ENCODE measurements at regions not wholly inside any gene's neighbourhood (a gene's known extent, or its start where the extent isn't known, plus 50 kb on each side); places are given as distances from the start of the nearest gene placed in this dataset.
"Not testable (repeated sequence)": the region's sequence is repeated elsewhere in the genome, so short reads cannot be mapped to it uniquely, and the experiment has no call there.

DNA sequence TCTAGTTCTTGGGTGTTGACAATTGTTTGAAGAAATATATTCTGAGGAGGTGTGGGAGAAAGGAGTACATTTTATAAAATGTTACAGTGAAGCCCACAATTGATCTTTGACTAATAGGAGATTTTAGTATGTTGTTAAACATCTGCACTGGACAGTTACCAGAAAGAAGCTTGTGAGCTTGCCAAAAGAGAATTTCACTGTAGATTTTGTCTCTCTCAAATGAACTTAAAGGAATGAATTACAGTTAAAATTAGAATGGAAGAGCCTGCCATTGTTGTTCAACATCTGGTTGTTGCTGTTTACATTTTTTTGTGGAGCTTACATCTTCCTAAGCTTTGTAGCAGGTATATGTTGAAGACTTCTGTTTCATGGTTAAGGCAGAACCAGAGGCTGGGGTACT is 620.5 kb upstream of the CCDC179 start:
- DNase-seq (ENCODE audit: low read depth), result no peak

GRCh38 chr11:23484146-23484545 is 623.9 kb upstream of the CCDC179 start:
- DNase-seq (ENCODE audit: low read depth), result not testable (repeated sequence)

DNA sequence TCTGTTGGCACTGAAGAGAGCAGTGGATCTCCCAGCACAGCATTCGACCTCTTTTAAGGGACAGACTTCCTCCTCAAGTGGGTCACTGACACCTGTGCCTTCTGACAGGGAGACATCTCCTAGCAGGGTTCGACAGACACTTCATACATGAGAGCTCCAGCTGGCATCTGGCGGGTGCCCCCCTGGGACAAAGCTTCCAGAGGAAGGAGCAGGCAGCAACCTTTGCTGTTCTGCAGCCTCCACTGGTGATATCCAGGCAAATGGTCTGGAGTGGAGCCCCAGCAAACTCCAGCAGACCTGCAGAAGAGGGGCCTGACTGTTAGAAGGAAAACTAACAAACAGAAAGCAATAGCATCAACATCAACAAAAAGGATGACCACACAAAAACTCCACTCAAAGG is 624.3 kb upstream of the CCDC179 start:
- not testable (repeated sequence) for DNase-seq (ENCODE audit: low read depth)

DNA sequence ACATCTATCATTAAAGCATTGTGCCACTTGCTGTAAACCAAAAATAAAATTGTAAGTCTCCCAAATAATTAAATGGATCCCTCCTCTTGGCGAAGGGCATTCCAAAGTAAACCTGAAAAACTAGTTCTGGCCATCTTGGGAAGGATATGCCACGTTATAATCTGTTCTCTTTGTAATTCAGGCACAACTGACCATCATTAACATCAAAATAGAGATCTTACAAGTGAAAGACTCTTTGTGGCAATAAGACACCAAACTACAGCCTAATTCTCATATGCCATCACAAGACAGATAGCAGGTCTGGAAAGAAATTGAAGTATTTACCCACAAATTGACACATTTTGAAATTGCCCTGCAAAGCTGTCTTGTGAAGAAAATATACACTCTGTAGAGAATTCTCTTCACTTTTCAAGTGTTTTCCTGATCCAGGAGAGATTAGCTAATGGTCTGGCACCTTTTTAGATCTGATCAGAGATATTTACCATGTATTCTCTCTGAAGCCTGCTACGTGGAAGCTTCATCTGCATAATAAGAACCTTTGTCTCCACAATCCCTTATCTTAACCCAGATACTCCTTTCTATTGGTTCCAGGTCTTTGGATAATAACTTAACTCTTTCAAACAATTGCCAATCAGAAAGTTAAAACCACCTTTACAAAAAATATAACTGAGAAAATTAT is 630.4 kb upstream of the CCDC179 start:
- DNase-seq (ENCODE audit: low read depth), result no peak

- no peak for DNase-seq (ENCODE audit: low read depth)
These were observed 634.7 kb upstream of the CCDC179 start for GRCh38 chr11:23494981-23495380.

DNA sequence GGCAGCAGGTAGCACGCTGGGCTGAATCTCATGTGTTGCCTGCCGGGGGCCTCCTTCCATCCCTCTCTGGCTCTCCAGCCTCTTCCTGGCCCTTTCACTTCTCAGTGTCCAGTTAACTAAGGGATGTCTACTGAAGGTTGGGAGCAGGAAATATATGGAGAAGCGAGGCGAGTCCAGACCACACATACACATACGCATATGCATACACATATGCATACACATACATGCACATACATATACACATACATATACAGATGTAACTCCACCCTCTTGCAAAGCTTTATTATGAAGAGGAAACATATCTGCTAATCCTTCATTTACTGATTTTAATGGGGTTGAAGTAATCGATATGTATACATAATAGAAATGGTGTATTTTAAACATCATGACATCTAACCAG is 636.1 kb upstream of the CCDC179 start:
- no peak for DNase-seq (ENCODE audit: low read depth)

DNA sequence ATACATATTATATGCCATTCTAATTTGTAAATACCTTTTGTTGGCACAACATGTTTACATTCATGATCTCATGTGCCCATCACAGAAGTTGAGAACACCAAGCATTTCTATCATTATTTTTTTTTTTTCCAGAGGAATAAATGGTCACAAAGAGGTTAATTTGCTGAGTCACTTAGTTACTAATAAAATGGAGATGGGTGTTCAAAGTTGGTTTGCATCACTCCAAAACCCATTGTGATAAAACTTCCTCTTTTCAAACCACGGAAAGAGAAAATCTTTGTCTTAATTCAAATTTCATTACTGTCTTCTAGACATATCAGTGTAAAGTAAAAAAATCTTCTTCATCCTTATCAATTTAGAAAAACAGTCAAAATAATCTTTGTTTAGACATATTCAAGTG is 636.8 kb upstream of the CCDC179 start:
- no peak for DNase-seq (ENCODE audit: low read depth)

GRCh38 chr11:23502389-23502788 is 642.1 kb upstream of the CCDC179 start:
- no peak for DNase-seq (ENCODE audit: low read depth)

GRCh38 chr11:23502826-23503225 is 642.6 kb upstream of the CCDC179 start:
- peak; percentile 29 for DNase-seq (ENCODE audit: low read depth)

GRCh38 chr11:23509023-23509422 is 648.7 kb upstream of the CCDC179 start:
- DNase-seq (ENCODE audit: low read depth), result peak; percentile 41

DNA sequence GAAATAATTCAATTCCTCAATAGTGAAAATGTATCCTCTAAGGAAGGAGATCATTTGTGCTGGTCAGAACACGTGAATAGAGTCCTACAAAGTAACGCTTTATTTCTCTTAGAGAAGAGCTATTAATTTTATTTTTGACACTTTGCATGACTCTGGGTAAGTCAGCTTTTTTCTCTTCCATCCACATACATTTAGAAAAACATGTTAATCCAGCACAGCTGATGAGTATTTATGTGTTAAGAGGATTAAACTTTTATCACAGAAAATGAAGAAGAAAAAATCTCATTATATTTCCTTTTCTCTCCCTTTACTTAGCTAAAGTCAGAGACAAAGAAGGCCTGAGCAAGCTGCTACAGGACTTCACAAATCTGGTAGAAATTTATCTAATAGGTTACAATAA is 649.5 kb upstream of the CCDC179 start:
- no peak for DNase-seq (ENCODE audit: low read depth)

DNA sequence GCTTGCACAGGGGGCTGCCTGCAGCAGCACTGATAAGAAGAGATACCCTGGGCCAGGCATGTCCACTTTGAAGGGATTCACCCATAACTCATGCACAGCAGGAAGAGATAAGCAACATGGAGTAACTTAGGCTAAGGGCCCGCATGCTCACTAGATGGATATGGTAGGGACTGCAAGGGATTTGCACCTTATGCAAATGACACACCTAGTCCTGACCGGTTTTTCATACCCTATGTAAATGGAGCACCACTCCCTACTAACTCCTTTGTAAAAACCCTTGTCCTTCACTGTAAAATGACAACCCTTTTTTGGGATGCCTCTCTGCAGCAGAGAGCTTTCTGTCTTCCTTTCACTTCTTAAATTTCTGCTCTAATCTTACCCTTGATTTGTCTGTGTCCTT is 658.9 kb upstream of the CCDC179 start:
- DNase-seq (ENCODE audit: low read depth), result no peak

- no peak for DNase-seq (ENCODE audit: low read depth)
These were observed 660.1 kb upstream of the CCDC179 start for GRCh38 chr11:23520226-23520960.

GRCh38 chr11:23536907-23537306 is 676.6 kb upstream of the CCDC179 start:
- no peak for DNase-seq (ENCODE audit: low read depth)

- peak; percentile 29 for DNase-seq (ENCODE audit: low read depth)
These were observed 679.3 kb upstream of the CCDC179 start for GRCh38 chr11:23539556-23539955.

- DNase-seq (ENCODE audit: low read depth), result peak; percentile 51
These were observed 679.9 kb upstream of the CCDC179 start for GRCh38 chr11:23540101-23540561.

GRCh38 chr11:23542189-23542588 is 681.9 kb upstream of the CCDC179 start:
- DNase-seq (ENCODE audit: low read depth), result no peak

- no peak for DNase-seq (ENCODE audit: low read depth)
These were observed 682.5 kb upstream of the CCDC179 start for GRCh38 chr11:23542816-23543215.

DNA sequence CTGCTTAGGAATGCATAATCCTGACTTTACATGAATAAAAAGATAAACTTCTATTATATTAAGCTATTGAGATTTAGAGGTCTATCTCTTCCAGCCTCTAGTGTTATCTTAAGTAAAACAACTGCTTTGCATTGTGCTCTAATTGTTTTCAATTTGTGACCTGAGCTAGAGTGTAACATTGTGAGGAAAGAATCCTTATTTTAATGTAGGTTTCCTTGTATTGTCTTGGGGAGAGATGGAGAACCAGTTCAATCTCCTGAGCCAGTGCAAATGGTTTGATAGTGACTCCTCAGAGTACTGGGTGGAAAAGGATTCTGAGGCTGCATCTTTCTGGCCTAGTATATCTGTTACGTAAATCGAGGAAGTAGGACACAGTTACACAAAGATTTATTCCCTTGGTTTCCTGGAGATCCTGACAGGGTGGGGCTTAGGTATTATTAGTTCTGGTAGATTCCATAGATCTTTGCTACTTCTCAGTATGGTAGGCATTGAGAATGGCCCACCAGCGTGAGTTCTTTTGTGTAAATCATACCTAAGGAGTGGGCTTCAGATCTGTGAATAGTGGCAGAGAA is 683.5 kb upstream of the CCDC179 start:
- DNase-seq (ENCODE audit: low read depth), result no peak

DNA sequence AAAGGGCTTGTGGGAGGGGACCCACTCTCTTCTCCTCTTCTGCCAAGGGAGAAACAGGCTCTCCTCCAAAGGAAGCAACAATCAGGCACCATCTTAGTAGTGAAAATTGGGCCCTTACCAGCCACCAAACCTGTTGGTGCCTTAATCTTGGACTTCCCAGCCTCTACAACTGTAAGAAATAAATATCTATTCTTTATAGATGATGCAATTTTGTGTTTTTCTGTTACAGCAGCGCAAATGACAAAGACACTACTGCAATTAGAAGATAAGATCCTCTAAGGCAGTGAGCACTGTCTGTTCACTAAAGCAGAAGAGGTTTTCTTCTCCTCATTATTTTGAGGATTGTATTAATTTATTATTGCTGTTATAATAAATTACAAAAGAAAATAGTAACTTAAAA is 691.4 kb upstream of the CCDC179 start:
- DNase-seq (ENCODE audit: low read depth), result no peak

- no peak for DNase-seq (ENCODE audit: low read depth)
These were observed 693.7 kb upstream of the CCDC179 start for GRCh38 chr11:23554002-23554401.

DNA sequence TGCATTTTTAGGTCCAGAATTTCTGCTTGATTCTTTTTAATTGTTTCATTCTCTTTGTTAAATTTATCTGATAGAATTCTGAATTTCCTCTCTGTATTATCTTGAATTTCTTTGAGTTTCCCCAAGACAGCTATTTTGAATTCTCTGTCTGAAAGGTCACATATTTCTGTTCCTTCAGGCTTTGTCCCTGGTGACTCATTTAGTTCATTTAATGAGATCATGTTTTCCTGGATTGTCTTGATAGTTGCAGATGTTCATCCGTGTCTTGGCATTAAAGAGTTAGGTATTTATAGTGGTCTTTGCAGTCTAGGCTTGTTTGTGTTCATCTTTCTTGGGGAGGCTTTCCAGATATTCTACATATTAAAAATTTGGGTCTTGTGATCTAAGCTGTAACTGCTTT is 694.8 kb upstream of the CCDC179 start:
- peak; percentile 57 for DNase-seq (ENCODE audit: low read depth)

GRCh38 chr11:23556163-23556750 is 696.0 kb upstream of the CCDC179 start:
- no peak for DNase-seq (ENCODE audit: low read depth)
